NK-92 (cell line): ENCODE measurements at regions not wholly inside any gene's neighbourhood (a gene's known extent, or its start where the extent isn't known, plus 50 kb on each side); places are given as distances from the start of the nearest gene placed in this dataset.

Source experiments
- DNase-seq: peaks from one replicate; lab custom pipeline; 2025; ENCODE audit not compliant: unreplicated experiment; lab: John Stamatoyannopoulos, UW

- DNase-seq: no peak
Measured at GRCh38 chr20:39299783-39300182, 337.6 kb downstream of the DHX35 start.

- no peak for DNase-seq
Measured at GRCh38 chr20:39298571-39299506, 336.7 kb downstream of the DHX35 start.

- DNase-seq: no peak
Measured at GRCh38 chr20:39298121-39298520, 336.0 kb downstream of the DHX35 start.

- DNase-seq: no peak
Measured at GRCh38 chr20:39295301-39295700, 333.2 kb downstream of the DHX35 start.

- no peak for DNase-seq
Measured at GRCh38 chr20:39294137-39294725, 332.1 kb downstream of the DHX35 start.

GRCh38 chr20:39292193-39292736 is 330.1 kb downstream of the DHX35 start:
- no peak for DNase-seq

- no peak for DNase-seq
Measured at GRCh38 chr20:39291301-39291700, 329.2 kb downstream of the DHX35 start.

- no peak for DNase-seq
Measured at GRCh38 chr20:39290575-39290974, 328.4 kb downstream of the DHX35 start.

- no peak for DNase-seq
Measured at GRCh38 chr20:39289831-39290230, 327.7 kb downstream of the DHX35 start.

GRCh38 chr20:39289316-39289715 is 327.2 kb downstream of the DHX35 start:
- DNase-seq: no peak

GRCh38 chr20:39283464-39283863 is 321.3 kb downstream of the DHX35 start:
- no peak for DNase-seq

GRCh38 chr20:39282619-39283092 is 320.5 kb downstream of the DHX35 start:
- no peak for DNase-seq

GRCh38 chr20:39280875-39281274 is 318.7 kb downstream of the DHX35 start:
- no peak for DNase-seq

GRCh38 chr20:39278230-39278788 is 316.2 kb downstream of the DHX35 start:
- no peak for DNase-seq

- no peak for DNase-seq
Measured at GRCh38 chr20:39277185-39277584, 315.0 kb downstream of the DHX35 start.

- no peak for DNase-seq
Measured at GRCh38 chr20:39270837-39271604, 308.9 kb downstream of the DHX35 start.

GRCh38 chr20:39269493-39270217 is 307.5 kb downstream of the DHX35 start:
- no peak for DNase-seq

GRCh38 chr20:39268981-39269461 is 306.9 kb downstream of the DHX35 start:
- no peak for DNase-seq

- DNase-seq: no peak
Measured at GRCh38 chr20:39268491-39268951, 306.4 kb downstream of the DHX35 start.

GRCh38 chr20:39266989-39267388 is 304.8 kb downstream of the DHX35 start:
- DNase-seq: no peak
